ENCODE measurements at regions not wholly inside any gene's neighbourhood (a gene's known extent, or its start where the extent isn't known, plus 50 kb on each side); places are given as distances from the start of the nearest gene placed in this dataset.

- TF ChIP-seq CTCF (IDR thresholded peaks at IDR 0.05) (no peak), EP300 (IDR thresholded peaks at IDR 0.05) (no peak), POLR2A (IDR thresholded peaks at IDR 0.05; ENCODE audit: low read depth) (no peak), POLR2AphosphoS5 (IDR thresholded peaks at IDR 0.05) (no peak)
Measured at GRCh38 chr5:158170534-158170933, 311.6 kb upstream of the CLINT1 start.

Measured in esophagus muscularis mucosa (tissue), 4 donors.